HCT116 (cell line): ENCODE measurements at regions not wholly inside any gene's neighbourhood (a gene's known extent, or its start where the extent isn't known, plus 50 kb on each side); places are given as distances from the start of the nearest gene placed in this dataset.

Experiments used
- ATAC-seq: fragments of 200-7000 bp; cut with Tn5 transposase; 2 replicates; pipeline ENCODE4 v1.9.1; 2020; ENCODE audit warnings: mild to moderate bottlenecking, moderate library complexity
- BruUV-seq: library from RNA; stranded (reverse); fragments of 400-500 nt; replicated peaks from 2 replicates; lab custom pipeline; 2021; lab: Mats Ljungman, UMichigan
- CTCF ChIA-PET: fragments of 300-600 bp; sonication (Branson Sonifier 250); formaldehyde crosslinking; loops from one replicate; lab custom pipeline; 2021; ENCODE audit warnings: antibody characterized with exemption; lab: Charles Lee
- POLR2A ChIA-PET: fragments of 300-600, 350-600 bp; sonication (Branson Sonifier 250); formaldehyde crosslinking; loops from one replicate; lab custom pipeline; 2021; ENCODE audit warnings: antibody characterized with exemption; lab: Charles Lee
- RAD21 ChIA-PET, 2 experiments: fragments of 300-600 bp; sonication (Branson Sonifier 250); formaldehyde crosslinking; loops; one replicate each; lab custom pipeline; 2023; ENCODE audit warnings: low total read pairs in 2 of 2; ENCODE audit not compliant: uncharacterized antibody in 2 of 2, unreplicated experiment in 2 of 2, low non-redundant PET in 1 of 2; lab: Charles Lee
- DNase-seq: peaks from one replicate; pipeline ENCODE4 v3.0.0-alpha.2; 2010; ENCODE audit warnings: low read depth, low spot score
- H2AFZ ChIP-seq: fragments of 200-600 bp; shearing (Covaris generic), sonication (generic); 2 replicates; pipeline ENCODE4 v1.6.1; 2017; ENCODE audit warnings: low read depth, mixed run types, mixed read lengths, antibody characterized with exemption, low read length; ENCODE audit not compliant: poor library complexity, severe bottlenecking
- H3K27ac ChIP-seq: 2 replicates; pipeline ENCODE4 v1.5.1; 2012; ENCODE audit warnings: low read depth, low read length
- H3K27me3 ChIP-seq: fragments of 200-600 bp; sonication (generic); 2 replicates; pipeline ENCODE4 v1.6.1; 2016; ENCODE audit warnings: mixed run types, low read length, mixed read lengths; ENCODE audit not compliant: insufficient read depth
- H3K36me3 ChIP-seq, 2 experiments: fragments of 200-500 bp in 1 of 2; fragments of 200-600 bp in 1 of 2; sonication (Bioruptor generic) in 1 of 2; sonication (generic) in 1 of 2; 2 replicates each; pipeline versions ENCODE4 v1.5.1 to v1.6.1; 2014 to 2016; ENCODE audit warnings: low read length in 2 of 2, inconsistent platforms in 1 of 2, mixed read lengths in 1 of 2, mixed run types in 1 of 2; ENCODE audit not compliant: insufficient read depth in 2 of 2, control insufficient read depth in 1 of 2
- H3K4me1 ChIP-seq, 2 experiments: fragments of 200-600 bp in 1 of 2; sonication (generic) in 1 of 2; 2 replicates each; pipeline versions ENCODE4 v1.5.1 to v1.6.1; 2012 to 2017; ENCODE audit warnings: low read length in 2 of 2, inconsistent platforms in 1 of 2, mild to moderate bottlenecking in 1 of 2, mixed read lengths in 1 of 2, mixed run types in 1 of 2, moderate library complexity in 1 of 2; ENCODE audit not compliant: insufficient read depth in 2 of 2, control insufficient read depth in 1 of 2
- H3K4me2 ChIP-seq: fragments of 200-600 bp; sonication (generic); 2 replicates; pipeline ENCODE4 v1.6.1; 2017; ENCODE audit warnings: mixed run types, low read length, mixed read lengths
- H3K4me3 ChIP-seq, 2 experiments: fragments of 200-600 bp in 1 of 2; sonication (generic) in 1 of 2; replicated peaks in 1 of 2; 2 replicates each; pipeline ENCODE4 v1.5.1; 2011 to 2016; ENCODE audit warnings: low read length in 2 of 2, control low read depth in 1 of 2, low read depth in 1 of 2, mild to moderate bottlenecking in 1 of 2, mixed read lengths in 1 of 2, mixed run types in 1 of 2
- H3K79me2 ChIP-seq: fragments of 200-600 bp; sonication (generic); 2 replicates; pipeline ENCODE4 v1.6.1; 2017; ENCODE audit warnings: mild to moderate bottlenecking, mixed run types, low read length, moderate library complexity, mixed read lengths; ENCODE audit not compliant: insufficient read depth
- H3K9ac ChIP-seq: fragments of 200-600 bp; sonication (generic); 2 replicates; pipeline ENCODE4 v1.6.1; 2016; ENCODE audit warnings: low read length, mixed read lengths
- H3K9me2 ChIP-seq: fragments of 200-600 bp; sonication (generic), shearing (Covaris generic); 2 replicates; pipeline ENCODE4 v1.6.1; 2017; ENCODE audit warnings: mixed run types, mild to moderate bottlenecking, moderate library complexity; ENCODE audit not compliant: insufficient read depth
- H3K9me3 ChIP-seq, 2 experiments: fragments of 200-500 bp in 1 of 2; fragments of 200-600 bp in 1 of 2; sonication (Bioruptor generic) in 1 of 2; sonication (generic) in 1 of 2; 2 replicates each; pipeline ENCODE4 v1.6.1; 2014 to 2017; ENCODE audit warnings: low read length in 2 of 2, mixed read lengths in 2 of 2, inconsistent platforms in 1 of 2, low read depth in 1 of 2, mild to moderate bottlenecking in 1 of 2, mixed run types in 1 of 2, moderate library complexity in 1 of 2; ENCODE audit not compliant: control insufficient read depth in 1 of 2, insufficient read depth in 1 of 2
- H4K20me1 ChIP-seq: fragments of 200-600 bp; sonication (generic), shearing (Covaris generic); 2 replicates; pipeline ENCODE4 v1.6.1; 2017; ENCODE audit warnings: mixed run types, mild to moderate bottlenecking, moderate library complexity; ENCODE audit not compliant: insufficient read depth
- ATF3 ChIP-seq: IDR thresholded peaks from 2 replicates; pipeline ENCODE4 v1.6.1; 2012
- CEBPB ChIP-seq: IDR thresholded peaks from 2 replicates; pipeline ENCODE4 v1.6.1; 2012; ENCODE audit warnings: low read depth
- CTCF ChIP-seq, 3 experiments: fragments of 200-600 bp in 1 of 3; sonication (generic) in 1 of 3; IDR thresholded peaks in 2 of 3; conservative IDR thresholded peaks in 1 of 3; 2 replicates each; pipeline ENCODE4 v1.5.1; 2012 to 2017; ENCODE audit warnings: low read depth in 2 of 3, low read length in 2 of 3, antibody characterized with exemption in 1 of 3, borderline replicate concordance in 1 of 3, control low read depth in 1 of 3, mild to moderate bottlenecking in 1 of 3, mixed read lengths in 1 of 3, mixed run types in 1 of 3, moderate library complexity in 1 of 3; ENCODE audit not compliant: insufficient read depth in 1 of 3
- EGR1 ChIP-seq: IDR thresholded peaks from 2 replicates; pipeline ENCODE4 v1.6.1; 2012; ENCODE audit warnings: low read depth
- RAD21 ChIP-seq: IDR thresholded peaks from 2 replicates; pipeline ENCODE4 v1.6.1; 2012; ENCODE audit warnings: low read depth, mild to moderate bottlenecking
- SP1 ChIP-seq: IDR thresholded peaks from 2 replicates; pipeline ENCODE4 v1.6.1; 2012; ENCODE audit warnings: low read depth
- TCF7L2 ChIP-seq: IDR thresholded peaks from 2 replicates; pipeline ENCODE4 v1.7.0; 2011; ENCODE audit warnings: borderline replicate concordance, inconsistent platforms; ENCODE audit not compliant: insufficient read depth, insufficient read length; ENCODE audit errors: extremely low read depth
- ZFX ChIP-seq: fragments of 450-650 bp; IDR thresholded peaks from 2 replicates; pipeline ENCODE4 v1.6.1; 2017
- ZNF274 ChIP-seq: fragments of 200-500 bp; sonication (Bioruptor generic); IDR thresholded peaks from 2 replicates; pipeline ENCODE4 v1.6.1; 2014; ENCODE audit warnings: mild to moderate bottlenecking, low read depth, low read length, inconsistent platforms
- intact Hi-C: fragments of 100-400 bp; cut with micrococcal nuclease; formaldehyde crosslinking; loops from 2 replicates; pipeline ENCODE4 v1.10.0; 2022
- TF ChIP-seq, protein P1 (sequence below): IDR thresholded peaks from 2 replicates; pipeline ENCODE4 v1.6.1; 2012

DNA sequence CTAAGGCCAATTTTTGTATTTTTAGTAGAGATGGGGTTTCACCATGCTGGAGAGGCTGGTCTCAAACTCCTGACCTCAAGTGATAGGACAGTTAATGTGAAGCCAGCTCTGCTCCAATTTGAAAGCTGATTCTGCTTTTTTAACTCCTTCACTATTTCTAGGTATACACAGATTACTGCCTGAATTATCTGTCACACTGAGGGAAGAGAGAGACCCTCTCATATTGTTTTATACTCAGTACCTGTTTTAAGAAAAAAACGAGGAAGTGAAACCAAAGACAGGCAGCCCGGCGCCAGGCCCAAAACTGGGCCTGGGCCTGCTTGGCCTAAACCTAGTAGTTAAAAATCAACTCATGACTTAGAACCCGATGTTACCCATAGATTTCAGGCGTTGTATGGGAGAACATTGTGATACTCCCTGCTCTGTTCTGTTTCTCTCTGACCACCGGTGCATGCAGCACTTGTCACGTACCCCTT is 1601.5 kb upstream of the PCDH10 start:
- Histone ChIP-seq H3K9me3 (no peaks in the 10 kb centered on the region), H3K4me1 (no peaks in the 10 kb centered on the region), H4K20me1 (no peaks in the 10 kb centered on the region), H2AFZ (no peak overlapping the region), H3K27ac (no peak overlapping the region), H3K9me2 (no peaks in the 10 kb centered on the region; the same call in 1 of the 2 replicates), H3K79me2 (no peaks in the 10 kb centered on the region), H3K36me3 (no peaks in the 10 kb centered on the region), H3K4me2 (no peak overlapping the region), H3K27me3 (no peaks in the 10 kb centered on the region), H3K9ac (no peak overlapping the region), H3K4me3 (no peak overlapping the region)
- no TSS peak for BruUV-seq
- intact Hi-C loops: no loop called here
- RAD21 ChIA-PET: no interaction called here
- no peak for ATAC-seq
- TF ChIP-seq ATF3: no peak
- no peak for TF ChIP-seq CEBPB
- no peak for TF ChIP-seq ZNF274
- TF ChIP-seq, protein P1, sequence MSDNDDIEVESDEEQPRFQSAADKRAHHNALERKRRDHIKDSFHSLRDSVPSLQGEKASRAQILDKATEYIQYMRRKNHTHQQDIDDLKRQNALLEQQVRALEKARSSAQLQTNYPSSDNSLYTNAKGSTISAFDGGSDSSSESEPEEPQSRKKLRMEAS: no peak
- no peak for TF ChIP-seq RAD21
- TF ChIP-seq TCF7L2: no peak
- no peak for TF ChIP-seq EGR1
- no peak for TF ChIP-seq SP1
- no peak for TF ChIP-seq CTCF (IDR thresholded peaks at IDR 0.05 in 2 of 3, conservative IDR thresholded peaks at IDR 0.05 in 1 of 3; ENCODE audit: borderline replicate concordance in 1 of 3, insufficient read depth in 1 of 3, low read depth in 2 of 3, low read length in 2 of 3)
- TF ChIP-seq ZFX: no peak
- no peak for DNase-seq
- CTCF ChIA-PET: no interaction called here
- POLR2A ChIA-PET: no interaction called here
